ENCODE measurements at regions not wholly inside any gene's neighbourhood (a gene's known extent, or its start where the extent isn't known, plus 50 kb on each side); places are given as distances from the start of the nearest gene placed in this dataset.
"Not testable (repeated sequence)": the region's sequence is repeated elsewhere in the genome, so short reads cannot be mapped to it uniquely, and the experiment has no call there.

- DNase-seq: no peak
Observed at GRCh38 chr7:112981966-112982365, 104.7 kb downstream of the GPR85 start.

GRCh38 chr7:112979055-112979454 is 107.6 kb downstream of the GPR85 start:
- DNase-seq: not testable (repeated sequence)

- DNase-seq: not testable (repeated sequence)
Observed at GRCh38 chr7:112977244-112977955, 109.2 kb downstream of the GPR85 start.

GRCh38 chr7:112970771-112971170 is 115.9 kb downstream of the GPR85 start:
- DNase-seq: no peak

GRCh38 chr7:112969946-112970345 is 116.7 kb downstream of the GPR85 start:
- DNase-seq: no peak

GRCh38 chr7:112965506-112965905 is 121.1 kb downstream of the GPR85 start:
- no peak for DNase-seq

GRCh38 chr7:112963634-112964033 is 123.0 kb downstream of the GPR85 start:
- DNase-seq: no peak

- DNase-seq: no peak
Observed at GRCh38 chr7:112962815-112963214, 123.8 kb downstream of the GPR85 start.

- DNase-seq: no peak
Observed at GRCh38 chr7:112959276-112959675, 127.4 kb downstream of the GPR85 start.

GRCh38 chr7:112958775-112959174 is 127.9 kb downstream of the GPR85 start:
- DNase-seq: no peak

GRCh38 chr7:112957901-112958300 is 128.7 kb downstream of the GPR85 start:
- DNase-seq: no peak

GRCh38 chr7:112953031-112953430 is 133.6 kb downstream of the GPR85 start:
- DNase-seq: not testable (repeated sequence)

- DNase-seq: no peak
Observed at GRCh38 chr7:112951070-112951469, 135.6 kb downstream of the GPR85 start.

- not testable (repeated sequence) for DNase-seq
Observed at GRCh38 chr7:112949682-112950081, 136.9 kb downstream of the GPR85 start.

- no peak for DNase-seq
Observed at GRCh38 chr7:112946350-112946749, 140.3 kb downstream of the GPR85 start.

GRCh38 chr7:112945046-112945445 is 141.6 kb downstream of the GPR85 start:
- DNase-seq: no peak

GRCh38 chr7:112942981-112943380 is 143.6 kb downstream of the GPR85 start:
- DNase-seq: no peak

- not testable (repeated sequence) for DNase-seq
Observed at GRCh38 chr7:112942125-112942524, 144.5 kb downstream of the GPR85 start.

- DNase-seq: no peak
Observed at GRCh38 chr7:112940314-112940732, 146.3 kb downstream of the GPR85 start.

GRCh38 chr7:112939574-112940313 is 146.9 kb downstream of the GPR85 start:
- DNase-seq: peak; percentile 98 to 99

GRCh38 chr7:112938863-112939573 is 147.6 kb downstream of the GPR85 start:
- peak; percentile 38 to 41 for DNase-seq

- DNase-seq: no peak
Observed at GRCh38 chr7:112937651-112938415, 147.6 kb upstream of the TMEM168 start.

- no peak for DNase-seq
Observed at GRCh38 chr7:112933598-112933997, 143.4 kb upstream of the TMEM168 start.
